ENCODE measurements at regions not wholly inside any gene's neighbourhood (a gene's known extent, or its start where the extent isn't known, plus 50 kb on each side); places are given as distances from the start of the nearest gene placed in this dataset.

DNA sequence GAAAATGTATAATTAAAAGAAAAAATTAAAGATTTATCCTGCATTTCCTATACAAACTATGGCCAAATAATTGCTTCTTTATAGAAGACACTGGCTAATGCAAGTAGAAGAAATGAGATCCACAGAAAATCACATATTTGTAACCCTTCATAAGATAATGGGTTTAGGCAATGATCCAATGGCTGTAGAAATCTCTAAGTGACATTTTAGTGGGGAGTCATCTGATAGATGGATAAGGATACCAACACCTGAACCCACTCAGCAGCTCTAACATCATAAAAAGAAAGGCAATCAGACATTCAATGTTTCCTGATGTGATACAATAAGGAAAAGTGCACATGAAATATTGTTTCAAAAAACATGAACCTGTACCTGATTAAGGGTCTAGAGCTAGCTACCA lies 297.5 kb downstream of the CXCL12 start:
- TF ChIP-seq CTCF (IDR thresholded peaks at IDR 0.05) (no peak), POLR2A (IDR thresholded peaks at IDR 0.05) (no peak)
